ENCODE measurements at regions not wholly inside any gene's neighbourhood (a gene's known extent, or its start where the extent isn't known, plus 50 kb on each side); places are given as distances from the start of the nearest gene placed in this dataset.
"Not testable (repeated sequence)": the region's sequence is repeated elsewhere in the genome, so short reads cannot be mapped to it uniquely, and the experiment has no call there.

- no peak for DNase-seq (ENCODE audit: low spot score)
These were observed 56.0 kb upstream of the PRSS3 start for GRCh38 chr9:33739398-33739797.

- DNase-seq (ENCODE audit: low spot score), result no peak
These were observed 55.3 kb upstream of the PRSS3 start for GRCh38 chr9:33740075-33740474.

GRCh38 chr9:33740958-33741357 lies 54.4 kb upstream of the PRSS3 start:
- DNase-seq (ENCODE audit: low spot score), result not testable (repeated sequence)

- DNase-seq (ENCODE audit: low spot score), result no peak
These were observed 53.3 kb upstream of the PRSS3 start for GRCh38 chr9:33742051-33742450.

GRCh38 chr9:33742519-33742918 lies 52.8 kb upstream of the PRSS3 start:
- DNase-seq (ENCODE audit: low spot score), result no peak

Measured in pons (tissue), 1 donor.